ENCODE measurements at regions not wholly inside any gene's neighbourhood (a gene's known extent, or its start where the extent isn't known, plus 50 kb on each side); places are given as distances from the start of the nearest gene placed in this dataset.

DNA sequence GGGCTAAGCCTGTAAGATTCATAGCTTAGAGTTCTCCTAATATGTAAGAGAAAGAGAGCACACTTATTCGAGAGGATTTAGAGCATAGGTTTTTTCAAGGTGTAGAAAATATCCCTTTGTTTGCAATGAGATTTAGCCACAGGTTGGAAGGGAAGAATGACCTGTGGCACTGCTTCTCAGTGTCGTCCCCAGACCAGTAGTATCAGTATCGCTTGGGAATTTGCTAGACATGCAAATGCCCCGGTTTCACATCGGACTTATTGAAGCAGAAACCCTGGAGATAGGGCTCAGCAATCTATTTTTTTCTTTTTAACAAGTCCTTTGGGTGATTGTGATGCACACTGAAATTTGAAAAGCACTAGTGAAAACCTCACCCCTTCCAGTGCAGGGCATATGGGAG lies 362.6 kb upstream of the C11orf87 start:
- TF ChIP-seq MAFK (IDR thresholded peaks at IDR 0.05; ENCODE audit: low read length) (no peak), MGA (IDR thresholded peaks at IDR 0.05) (no peak), CTCF (IDR thresholded peaks at IDR 0.05 in 2 of 3, conservative IDR thresholded peaks at IDR 0.05 in 1 of 3; ENCODE audit: insufficient read depth in 2 of 3, low read depth in 1 of 3, low read length in 3 of 3) (no peak), MYC (IDR thresholded peaks at IDR 0.05; ENCODE audit: low read depth, low read length) (no peak), MYC (CRISPR knock-in tag; IDR thresholded peaks at IDR 0.05; ENCODE audit: borderline replicate concordance, low read depth) (no peak), SRSF9 (IDR thresholded peaks at IDR 0.05; ENCODE audit: borderline replicate concordance, low read depth, low read length) (no peak), FOXP4 (CRISPR knock-in tag; IDR thresholded peaks at IDR 0.05; ENCODE audit: borderline replicate concordance) (no peak), POLR2AphosphoS5 (IDR thresholded peaks at IDR 0.05; ENCODE audit: control insufficient read depth, insufficient read depth, low read depth, low read length) (no peak), ZNF584 (CRISPR knock-in tag; IDR thresholded peaks at IDR 0.05; ENCODE audit: low read depth) (no peak), LARP7 (IDR thresholded peaks at IDR 0.05) (no peak), ZNF239 (CRISPR knock-in tag; IDR thresholded peaks at IDR 0.05) (no peak), SMARCC2 (IDR thresholded peaks at IDR 0.05; ENCODE audit: low read depth) (no peak), KDM1A (IDR thresholded peaks at IDR 0.05) (no peak)
- TF ChIP-seq, protein P1, sequence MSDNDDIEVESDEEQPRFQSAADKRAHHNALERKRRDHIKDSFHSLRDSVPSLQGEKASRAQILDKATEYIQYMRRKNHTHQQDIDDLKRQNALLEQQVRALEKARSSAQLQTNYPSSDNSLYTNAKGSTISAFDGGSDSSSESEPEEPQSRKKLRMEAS (CRISPR knock-in tag; IDR thresholded peaks at IDR 0.05), result no peak
- TF ChIP-seq, protein P2, sequence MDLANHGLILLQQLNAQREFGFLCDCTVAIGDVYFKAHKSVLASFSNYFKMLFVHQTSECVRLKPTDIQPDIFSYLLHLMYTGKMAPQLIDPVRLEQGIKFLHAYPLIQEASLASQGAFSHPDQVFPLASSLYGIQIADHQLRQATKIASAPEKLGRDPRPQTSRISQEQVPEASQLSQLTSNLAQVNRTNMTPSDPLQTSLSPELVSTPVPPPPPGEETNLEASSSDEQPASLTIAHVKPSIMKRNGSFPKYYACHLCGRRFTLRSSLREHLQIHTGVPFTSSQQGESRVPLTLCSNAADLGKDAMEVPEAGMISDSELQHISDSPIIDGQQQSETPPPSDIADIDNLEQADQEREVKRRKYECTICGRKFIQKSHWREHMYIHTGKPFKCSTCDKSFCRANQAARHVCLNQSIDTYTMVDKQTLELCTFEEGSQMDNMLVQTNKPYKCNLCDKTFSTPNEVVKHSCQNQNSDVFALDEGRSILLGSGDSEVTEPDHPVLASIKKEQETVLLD (IDR thresholded peaks at IDR 0.05), result no peak
